ENCODE measurements at regions not wholly inside any gene's neighbourhood (a gene's known extent, or its start where the extent isn't known, plus 50 kb on each side); places are given as distances from the start of the nearest gene placed in this dataset.

GRCh38 chr1:112231331-112231730 is 164.7 kb upstream of the CTTNBP2NL start:
- TF ChIP-seq EP300 (conservative IDR thresholded peaks at IDR 0.05; ENCODE audit: poor library complexity, severe bottlenecking) (no peak), RAD21 (conservative IDR thresholded peaks at IDR 0.05) (no peak), EZH2 (IDR thresholded peaks at IDR 0.05; ENCODE audit: borderline replicate concordance, insufficient read depth, low read length, poor library complexity, severe bottlenecking) (no peak), SMC3 (conservative IDR thresholded peaks at IDR 0.05; ENCODE audit: poor library complexity) (no peak), POLR2AphosphoS5 (IDR thresholded peaks at IDR 0.05) (no peak), TAF1 (IDR thresholded peaks at IDR 0.05; ENCODE audit: low read depth) (no peak)
- TF ChIP-seq, protein P1, sequence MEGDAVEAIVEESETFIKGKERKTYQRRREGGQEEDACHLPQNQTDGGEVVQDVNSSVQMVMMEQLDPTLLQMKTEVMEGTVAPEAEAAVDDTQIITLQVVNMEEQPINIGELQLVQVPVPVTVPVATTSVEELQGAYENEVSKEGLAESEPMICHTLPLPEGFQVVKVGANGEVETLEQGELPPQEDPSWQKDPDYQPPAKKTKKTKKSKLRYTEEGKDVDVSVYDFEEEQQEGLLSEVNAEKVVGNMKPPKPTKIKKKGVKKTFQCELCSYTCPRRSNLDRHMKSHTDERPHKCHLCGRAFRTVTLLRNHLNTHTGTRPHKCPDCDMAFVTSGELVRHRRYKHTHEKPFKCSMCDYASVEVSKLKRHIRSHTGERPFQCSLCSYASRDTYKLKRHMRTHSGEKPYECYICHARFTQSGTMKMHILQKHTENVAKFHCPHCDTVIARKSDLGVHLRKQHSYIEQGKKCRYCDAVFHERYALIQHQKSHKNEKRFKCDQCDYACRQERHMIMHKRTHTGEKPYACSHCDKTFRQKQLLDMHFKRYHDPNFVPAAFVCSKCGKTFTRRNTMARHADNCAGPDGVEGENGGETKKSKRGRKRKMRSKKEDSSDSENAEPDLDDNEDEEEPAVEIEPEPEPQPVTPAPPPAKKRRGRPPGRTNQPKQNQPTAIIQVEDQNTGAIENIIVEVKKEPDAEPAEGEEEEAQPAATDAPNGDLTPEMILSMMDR (IDR thresholded peaks at IDR 0.05; ENCODE audit: poor library complexity, severe bottlenecking), result no peak
- TF ChIP-seq, protein P2, sequence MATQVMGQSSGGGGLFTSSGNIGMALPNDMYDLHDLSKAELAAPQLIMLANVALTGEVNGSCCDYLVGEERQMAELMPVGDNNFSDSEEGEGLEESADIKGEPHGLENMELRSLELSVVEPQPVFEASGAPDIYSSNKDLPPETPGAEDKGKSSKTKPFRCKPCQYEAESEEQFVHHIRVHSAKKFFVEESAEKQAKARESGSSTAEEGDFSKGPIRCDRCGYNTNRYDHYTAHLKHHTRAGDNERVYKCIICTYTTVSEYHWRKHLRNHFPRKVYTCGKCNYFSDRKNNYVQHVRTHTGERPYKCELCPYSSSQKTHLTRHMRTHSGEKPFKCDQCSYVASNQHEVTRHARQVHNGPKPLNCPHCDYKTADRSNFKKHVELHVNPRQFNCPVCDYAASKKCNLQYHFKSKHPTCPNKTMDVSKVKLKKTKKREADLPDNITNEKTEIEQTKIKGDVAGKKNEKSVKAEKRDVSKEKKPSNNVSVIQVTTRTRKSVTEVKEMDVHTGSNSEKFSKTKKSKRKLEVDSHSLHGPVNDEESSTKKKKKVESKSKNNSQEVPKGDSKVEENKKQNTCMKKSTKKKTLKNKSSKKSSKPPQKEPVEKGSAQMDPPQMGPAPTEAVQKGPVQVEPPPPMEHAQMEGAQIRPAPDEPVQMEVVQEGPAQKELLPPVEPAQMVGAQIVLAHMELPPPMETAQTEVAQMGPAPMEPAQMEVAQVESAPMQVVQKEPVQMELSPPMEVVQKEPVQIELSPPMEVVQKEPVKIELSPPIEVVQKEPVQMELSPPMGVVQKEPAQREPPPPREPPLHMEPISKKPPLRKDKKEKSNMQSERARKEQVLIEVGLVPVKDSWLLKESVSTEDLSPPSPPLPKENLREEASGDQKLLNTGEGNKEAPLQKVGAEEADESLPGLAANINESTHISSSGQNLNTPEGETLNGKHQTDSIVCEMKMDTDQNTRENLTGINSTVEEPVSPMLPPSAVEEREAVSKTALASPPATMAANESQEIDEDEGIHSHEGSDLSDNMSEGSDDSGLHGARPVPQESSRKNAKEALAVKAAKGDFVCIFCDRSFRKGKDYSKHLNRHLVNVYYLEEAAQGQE (IDR thresholded peaks at IDR 0.05; ENCODE audit: borderline replicate concordance), result no peak
